ENCODE measurements at regions not wholly inside any gene's neighbourhood (a gene's known extent, or its start where the extent isn't known, plus 50 kb on each side); places are given as distances from the start of the nearest gene placed in this dataset.
A peak's percentile ranks its signal among the peaks of the same experiment; 100 is the strongest.

DNA sequence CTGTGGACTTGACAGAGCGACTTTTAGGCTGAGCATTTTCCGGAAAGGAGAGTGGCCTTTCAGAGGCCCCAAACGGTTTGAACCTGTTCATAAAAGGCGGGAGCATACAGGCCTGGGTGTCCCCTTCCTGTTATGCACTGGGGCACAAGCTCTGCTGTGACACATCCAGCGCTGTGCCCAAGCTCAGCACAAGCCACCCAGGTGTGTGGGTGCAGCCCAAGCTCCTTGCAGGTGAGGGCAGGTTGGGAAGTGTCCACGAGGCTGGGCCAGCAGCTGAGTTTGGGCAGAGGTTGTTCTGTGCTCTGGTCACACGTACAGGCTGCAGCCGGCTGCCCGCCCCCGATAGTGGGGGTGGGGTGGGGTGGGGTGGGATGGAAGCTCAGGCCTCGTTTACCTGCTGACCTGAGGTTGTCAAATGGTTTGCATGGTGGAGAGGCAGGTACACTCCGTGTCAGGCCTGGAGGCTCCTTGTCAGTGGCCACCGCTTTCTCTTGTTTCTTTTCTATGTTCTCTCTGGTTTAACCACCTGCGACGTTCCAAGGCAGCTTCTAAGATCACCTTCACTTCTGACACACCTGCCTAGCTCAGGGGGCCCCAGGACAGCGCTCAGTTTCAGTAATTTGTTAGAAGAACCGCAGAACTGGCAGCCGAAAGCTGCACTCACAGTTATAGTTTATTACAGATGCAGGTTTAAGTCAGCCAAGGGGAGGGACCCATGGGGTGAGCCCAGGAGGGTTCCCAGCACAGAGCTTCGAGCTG lies 194.7 kb upstream of the CIBAR2 start (continued):
- TF ChIP-seq, protein P1, sequence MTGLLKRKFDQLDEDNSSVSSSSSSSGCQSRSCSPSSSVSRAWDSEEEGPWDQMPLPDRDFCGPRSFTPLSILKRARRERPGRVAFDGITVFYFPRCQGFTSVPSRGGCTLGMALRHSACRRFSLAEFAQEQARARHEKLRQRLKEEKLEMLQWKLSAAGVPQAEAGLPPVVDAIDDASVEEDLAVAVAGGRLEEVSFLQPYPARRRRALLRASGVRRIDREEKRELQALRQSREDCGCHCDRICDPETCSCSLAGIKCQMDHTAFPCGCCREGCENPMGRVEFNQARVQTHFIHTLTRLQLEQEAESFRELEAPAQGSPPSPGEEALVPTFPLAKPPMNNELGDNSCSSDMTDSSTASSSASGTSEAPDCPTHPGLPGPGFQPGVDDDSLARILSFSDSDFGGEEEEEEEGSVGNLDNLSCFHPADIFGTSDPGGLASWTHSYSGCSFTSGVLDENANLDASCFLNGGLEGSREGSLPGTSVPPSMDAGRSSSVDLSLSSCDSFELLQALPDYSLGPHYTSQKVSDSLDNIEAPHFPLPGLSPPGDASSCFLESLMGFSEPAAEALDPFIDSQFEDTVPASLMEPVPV (CRISPR knock-in tag; IDR thresholded peaks at IDR 0.05): 0 out of 2 replicates have a peak, but pooled peaks have one; percentile 37
- TF ChIP-seq, protein P2, sequence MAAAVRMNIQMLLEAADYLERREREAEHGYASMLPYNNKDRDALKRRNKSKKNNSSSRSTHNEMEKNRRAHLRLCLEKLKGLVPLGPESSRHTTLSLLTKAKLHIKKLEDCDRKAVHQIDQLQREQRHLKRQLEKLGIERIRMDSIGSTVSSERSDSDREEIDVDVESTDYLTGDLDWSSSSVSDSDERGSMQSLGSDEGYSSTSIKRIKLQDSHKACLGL (CRISPR knock-in tag; IDR thresholded peaks at IDR 0.05): peak; percentile 19; the same call in 1 of the 2 replicates

DNA sequence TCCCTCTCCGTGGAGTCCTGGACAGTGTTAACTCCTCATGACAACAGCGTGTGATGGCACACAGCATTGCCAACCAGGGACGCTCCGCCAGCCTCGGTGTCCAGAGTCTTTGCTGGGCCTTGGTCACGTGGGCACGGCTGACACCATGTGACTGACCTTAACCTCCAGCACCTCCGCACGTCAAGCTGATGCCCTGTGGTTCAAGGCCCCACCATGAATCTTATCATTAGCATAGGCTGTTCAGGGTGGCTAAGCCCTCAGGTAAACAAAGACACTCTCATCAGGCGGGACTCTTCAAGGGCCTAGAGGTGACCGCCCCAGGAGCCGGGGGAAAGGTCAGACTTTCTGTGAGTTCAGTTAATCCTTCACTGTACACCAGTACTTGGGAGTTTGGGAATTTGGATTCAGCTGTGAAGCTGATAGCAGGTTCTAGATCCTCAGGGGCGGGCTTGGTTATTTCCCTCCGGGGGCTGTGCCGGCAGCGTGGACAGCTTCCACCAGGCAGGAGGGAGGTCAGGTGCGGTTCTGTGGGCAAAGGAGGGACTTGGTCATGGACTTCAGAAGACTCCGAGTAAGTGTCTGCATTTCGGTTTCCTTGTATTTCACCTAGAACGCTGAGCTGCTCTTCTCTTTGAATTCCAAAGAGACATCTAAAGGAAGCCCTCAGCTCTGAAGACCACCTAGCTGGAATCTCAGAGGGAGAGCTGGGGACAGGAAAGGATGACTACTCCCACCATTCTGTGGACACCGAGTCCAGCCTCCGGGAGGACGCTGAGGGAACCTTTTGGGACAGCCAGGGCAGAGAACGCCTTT lies 195.5 kb upstream of the CIBAR2 start:
- no peaks in the 10 kb centered on the region for H3K9me3 ChIP-seq (ENCODE audit: low read length)
- peak overlapping the region; percentile 76 for H3K4me2 ChIP-seq (ENCODE audit: low read depth, low read length)
- BruUV-seq (replicated peaks): no TSS peak
- no peaks in the 10 kb centered on the region for H3K79me2 ChIP-seq (ENCODE audit: insufficient read depth, low read length)
- intact Hi-C loops (cut with micrococcal nuclease; ENCODE audit: unreplicated experiment): loop anchor here (1.0 kb wide), 1 partner anchor 16 kb away; no protein-coding TSS in a partner anchor
- ATAC-seq: peak; percentile 81
- in situ Hi-C loops (cut with HindIII; ENCODE audit: extremely low pct_ligation_motif_present, low pct_unique_long_range_greater_than_20kb): no loop called here
- WGBS (ENCODE audit: low lambda C conversion rate): 13% methylated on average over 15 of the region's 24 CpGs
- peak overlapping the region; percentile 72 for H3K27ac ChIP-seq (ENCODE audit: extremely low read length, insufficient read depth, low read length)
- H4K20me1 ChIP-seq (ENCODE audit: insufficient read depth, low read length): peaks cover 13% of the 10 kb centered on the region; the same call in 1 of the 2 replicates
- ChIA-PET POLR2A (interaction anchor here (1.0 to 3.9 kb wide), 9 partner anchors 11 to 305 kb away, joined by 3 to 100 read pairs (median 7); partner anchors contain the start of gene GSE1), CTCF (ENCODE audit: low intra/inter-chr PET ratio, low total read pairs) (no interaction called here)
- no peaks in the 10 kb centered on the region for H3K36me3 ChIP-seq (replicated peaks in 1 of 2; ENCODE audit: control insufficient read depth in 1 of 2, insufficient read depth in 2 of 2, low read length in 2 of 2)
- peak overlapping the region in 2 of 3 experiments; percentile 9 to 47; a peak in 3 of 6 replicates for H3K4me3 ChIP-seq (replicated peaks in 1 of 3; ENCODE audit: insufficient read depth in 1 of 3, low read depth in 2 of 3, low read length in 3 of 3)
- H3K4me1 ChIP-seq (ENCODE audit: insufficient read depth, low read length): peaks cover 71% of the 10 kb centered on the region
- FAIRE-seq: peak; percentile 97
- H3K27me3 ChIP-seq (ENCODE audit: control insufficient read depth in 1 of 2, insufficient read depth in 2 of 2, low read length in 2 of 2): peaks cover 4 to 18% of the 10 kb centered on the region in 2 experiments; a peak in 2 of 5 replicates
- peak; percentile 98 for DNase-seq (ENCODE audit: low spot score)
- H3K9ac ChIP-seq (ENCODE audit: insufficient read depth, low read depth, low read length): peak overlapping the region; percentile 48; the same call in 1 of the 2 replicates
- no peak overlapping the region for H2AFZ ChIP-seq (ENCODE audit: low read length)
- TF ChIP-seq PCBP2 (optimal IDR thresholded peaks at IDR 0.05; ENCODE audit: low read depth, low read length, poor library complexity, severe bottlenecking): no peak
- TF ChIP-seq, protein P3, sequence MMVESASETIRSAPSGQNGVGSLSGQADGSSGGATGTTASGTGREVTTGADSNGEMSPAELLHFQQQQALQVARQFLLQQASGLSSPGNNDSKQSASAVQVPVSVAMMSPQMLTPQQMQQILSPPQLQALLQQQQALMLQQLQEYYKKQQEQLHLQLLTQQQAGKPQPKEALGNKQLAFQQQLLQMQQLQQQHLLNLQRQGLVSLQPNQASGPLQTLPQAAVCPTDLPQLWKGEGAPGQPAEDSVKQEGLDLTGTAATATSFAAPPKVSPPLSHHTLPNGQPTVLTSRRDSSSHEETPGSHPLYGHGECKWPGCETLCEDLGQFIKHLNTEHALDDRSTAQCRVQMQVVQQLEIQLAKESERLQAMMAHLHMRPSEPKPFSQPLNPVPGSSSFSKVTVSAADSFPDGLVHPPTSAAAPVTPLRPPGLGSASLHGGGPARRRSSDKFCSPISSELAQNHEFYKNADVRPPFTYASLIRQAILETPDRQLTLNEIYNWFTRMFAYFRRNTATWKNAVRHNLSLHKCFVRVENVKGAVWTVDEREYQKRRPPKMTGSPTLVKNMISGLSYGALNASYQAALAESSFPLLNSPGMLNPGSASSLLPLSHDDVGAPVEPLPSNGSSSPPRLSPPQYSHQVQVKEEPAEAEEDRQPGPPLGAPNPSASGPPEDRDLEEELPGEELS (CRISPR knock-in tag; IDR thresholded peaks at IDR 0.05): peak; percentile 97
- TF ChIP-seq, protein P4, sequence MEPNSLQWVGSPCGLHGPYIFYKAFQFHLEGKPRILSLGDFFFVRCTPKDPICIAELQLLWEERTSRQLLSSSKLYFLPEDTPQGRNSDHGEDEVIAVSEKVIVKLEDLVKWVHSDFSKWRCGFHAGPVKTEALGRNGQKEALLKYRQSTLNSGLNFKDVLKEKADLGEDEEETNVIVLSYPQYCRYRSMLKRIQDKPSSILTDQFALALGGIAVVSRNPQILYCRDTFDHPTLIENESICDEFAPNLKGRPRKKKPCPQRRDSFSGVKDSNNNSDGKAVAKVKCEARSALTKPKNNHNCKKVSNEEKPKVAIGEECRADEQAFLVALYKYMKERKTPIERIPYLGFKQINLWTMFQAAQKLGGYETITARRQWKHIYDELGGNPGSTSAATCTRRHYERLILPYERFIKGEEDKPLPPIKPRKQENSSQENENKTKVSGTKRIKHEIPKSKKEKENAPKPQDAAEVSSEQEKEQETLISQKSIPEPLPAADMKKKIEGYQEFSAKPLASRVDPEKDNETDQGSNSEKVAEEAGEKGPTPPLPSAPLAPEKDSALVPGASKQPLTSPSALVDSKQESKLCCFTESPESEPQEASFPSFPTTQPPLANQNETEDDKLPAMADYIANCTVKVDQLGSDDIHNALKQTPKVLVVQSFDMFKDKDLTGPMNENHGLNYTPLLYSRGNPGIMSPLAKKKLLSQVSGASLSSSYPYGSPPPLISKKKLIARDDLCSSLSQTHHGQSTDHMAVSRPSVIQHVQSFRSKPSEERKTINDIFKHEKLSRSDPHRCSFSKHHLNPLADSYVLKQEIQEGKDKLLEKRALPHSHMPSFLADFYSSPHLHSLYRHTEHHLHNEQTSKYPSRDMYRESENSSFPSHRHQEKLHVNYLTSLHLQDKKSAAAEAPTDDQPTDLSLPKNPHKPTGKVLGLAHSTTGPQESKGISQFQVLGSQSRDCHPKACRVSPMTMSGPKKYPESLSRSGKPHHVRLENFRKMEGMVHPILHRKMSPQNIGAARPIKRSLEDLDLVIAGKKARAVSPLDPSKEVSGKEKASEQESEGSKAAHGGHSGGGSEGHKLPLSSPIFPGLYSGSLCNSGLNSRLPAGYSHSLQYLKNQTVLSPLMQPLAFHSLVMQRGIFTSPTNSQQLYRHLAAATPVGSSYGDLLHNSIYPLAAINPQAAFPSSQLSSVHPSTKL (CRISPR knock-in tag; IDR thresholded peaks at IDR 0.05): peak; percentile 100
- peak; percentile 88 for TF ChIP-seq ZNF335 (CRISPR knock-in tag; IDR thresholded peaks at IDR 0.05)
- TF ChIP-seq ZFAT (CRISPR knock-in tag; conservative IDR thresholded peaks at IDR 0.05): no peak
- TF ChIP-seq BRD4 (CRISPR knock-in tag; IDR thresholded peaks at IDR 0.05): 0 out of 2 replicates have a peak, but pooled peaks have one; percentile 11
- TF ChIP-seq HDAC6 (IDR thresholded peaks at IDR 0.05; ENCODE audit: low read depth, low read length): no peak
- TF ChIP-seq SMYD3 (CRISPR knock-in tag; IDR thresholded peaks at IDR 0.05): peak; percentile 98
- no peak for TF ChIP-seq ZFP62 (CRISPR knock-in tag; IDR thresholded peaks at IDR 0.05)
- no peak; the same call in 1 of the 2 replicates for TF ChIP-seq MYNN (CRISPR knock-in tag; IDR thresholded peaks at IDR 0.05; ENCODE audit: low read depth)
